ENCODE measurements at regions not wholly inside any gene's neighbourhood (a gene's known extent, or its start where the extent isn't known, plus 50 kb on each side); places are given as distances from the start of the nearest gene placed in this dataset.

DNA sequence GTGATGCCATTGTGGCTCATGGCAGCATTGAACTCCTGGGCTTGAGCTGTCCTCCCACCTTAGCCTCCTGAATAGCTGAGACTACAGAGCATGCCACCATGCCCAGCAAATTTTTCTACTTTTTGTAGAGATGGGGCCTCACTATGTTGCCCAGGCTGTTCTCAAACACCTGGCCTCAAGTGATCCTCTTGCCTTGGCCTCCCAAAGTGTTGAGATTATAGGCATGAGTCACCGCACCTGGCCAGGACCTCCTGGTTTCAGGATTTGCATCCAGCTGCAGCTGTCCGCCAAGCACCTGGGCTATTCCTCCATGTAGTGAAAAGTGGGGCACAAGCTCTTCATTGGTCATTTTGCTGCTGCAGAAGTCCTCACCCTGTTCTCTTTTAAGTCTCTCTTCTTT is 58.9 kb downstream of the ZNF22 start:
- Histone ChIP-seq H3K4me2 (ENCODE audit: insufficient read depth, low read length) (no peak overlapping the region), H3K9me3 (replicated peaks; ENCODE audit: control insufficient read depth, insufficient read depth, low read depth, low read length) (no peaks in the 10 kb centered on the region), H3K9me1 (ENCODE audit: control insufficient read depth, insufficient read depth, low read length) (no peaks in the 10 kb centered on the region), H4K20me1 (replicated peaks; ENCODE audit: control insufficient read depth, insufficient read depth, low read length) (no peaks in the 10 kb centered on the region), H3K9ac (ENCODE audit: insufficient read depth in 1 of 2, low read depth in 2 of 2, low read length in 2 of 2) (no peak overlapping the region), H3K36me3 (ENCODE audit: control insufficient read depth, insufficient read depth, low read length) (no peaks in the 10 kb centered on the region), H3K4me3 (no peak overlapping the region), H3K27ac (ENCODE audit: extremely low read depth, low read depth, low read length) (no peak overlapping the region), H3K27me3 (ENCODE audit: control insufficient read depth in 2 of 2, insufficient read depth in 2 of 2, low read length in 2 of 2) (peaks cover 8 to 14% of the 10 kb centered on the region in 2 experiments), H3K79me2 (ENCODE audit: control insufficient read depth, insufficient read depth, low read length) (no peaks in the 10 kb centered on the region), H2AFZ (ENCODE audit: low read depth, low read length) (no peak overlapping the region), H3K4me1 (replicated peaks in 1 of 2; ENCODE audit: control insufficient read depth in 2 of 2, insufficient read depth in 2 of 2, low read length in 2 of 2) (no peaks in the 10 kb centered on the region)
- in situ Hi-C loops (cut with MboI): no loop called here
- TF ChIP-seq ZNF165 (CRISPR knock-in tag; IDR thresholded peaks at IDR 0.05; ENCODE audit: borderline replicate concordance): no peak
- no peak for TF ChIP-seq ETS2 (tag; IDR thresholded peaks at IDR 0.05; ENCODE audit: borderline replicate concordance, poor library complexity, severe bottlenecking)
- no peak for TF ChIP-seq ZNF263 (CRISPR knock-in tag; IDR thresholded peaks at IDR 0.05; ENCODE audit: borderline replicate concordance)
- no peak for TF ChIP-seq ILF3 (IDR thresholded peaks at IDR 0.05; ENCODE audit: borderline replicate concordance)
- TF ChIP-seq POLR2AphosphoS5 (IDR thresholded peaks at IDR 0.05; ENCODE audit: control insufficient read depth, insufficient read depth, low read depth, low read length): no peak
- TF ChIP-seq DNMT1 (IDR thresholded peaks at IDR 0.05): no peak
- TF ChIP-seq PATZ1 (CRISPR knock-in tag; IDR thresholded peaks at IDR 0.05; ENCODE audit: borderline replicate concordance): no peak
- no peak for TF ChIP-seq SIRT6 (IDR thresholded peaks at IDR 0.05; ENCODE audit: low read depth, low read length)
- TF ChIP-seq ZNF395 (CRISPR knock-in tag; IDR thresholded peaks at IDR 0.05): no peak
- no peak for TF ChIP-seq ZBTB8A (IDR thresholded peaks at IDR 0.05; ENCODE audit: partially characterized antibody)
- TF ChIP-seq BRCA1 (IDR thresholded peaks at IDR 0.05): no peak
- TF ChIP-seq BRCA1 (CRISPR knock-in tag; IDR thresholded peaks at IDR 0.05): no peak
- TF ChIP-seq ASH1L (IDR thresholded peaks at IDR 0.05; ENCODE audit: borderline replicate concordance, low read depth, partially characterized antibody): no peak
- TF ChIP-seq, protein P1, sequence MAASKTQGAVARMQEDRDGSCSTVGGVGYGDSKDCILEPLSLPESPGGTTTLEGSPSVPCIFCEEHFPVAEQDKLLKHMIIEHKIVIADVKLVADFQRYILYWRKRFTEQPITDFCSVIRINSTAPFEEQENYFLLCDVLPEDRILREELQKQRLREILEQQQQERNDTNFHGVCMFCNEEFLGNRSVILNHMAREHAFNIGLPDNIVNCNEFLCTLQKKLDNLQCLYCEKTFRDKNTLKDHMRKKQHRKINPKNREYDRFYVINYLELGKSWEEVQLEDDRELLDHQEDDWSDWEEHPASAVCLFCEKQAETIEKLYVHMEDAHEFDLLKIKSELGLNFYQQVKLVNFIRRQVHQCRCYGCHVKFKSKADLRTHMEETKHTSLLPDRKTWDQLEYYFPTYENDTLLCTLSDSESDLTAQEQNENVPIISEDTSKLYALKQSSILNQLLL (CRISPR knock-in tag; IDR thresholded peaks at IDR 0.05; ENCODE audit: borderline replicate concordance): no peak
- DNase-seq (ENCODE audit: extremely low read depth in 1 of 4, low spot score in 3 of 4): no peak
- no peak for ATAC-seq
- no TSS peak for BruUV-seq (replicated peaks)
- ChIA-PET CTCF (ENCODE audit: low intra/inter-chr PET ratio) (no interaction called here), POLR2A (interaction anchor here (0.9 kb wide), 1 partner anchor 18 kb away, joined by 3 read pairs; no protein-coding TSS in a partner anchor)
- intact Hi-C loops (cut with micrococcal nuclease): no loop called here
- 0% methylated on average over 2 of the region's 2 CpGs for WGBS (ENCODE audit: insufficient coverage, low coverage, missing lambda C conversion rate)
- FAIRE-seq: no peak

Measured in K562 (cell line).